Heart right ventricle (tissue), 16 donors: ENCODE measurements at regions not wholly inside any gene's neighbourhood (a gene's known extent, or its start where the extent isn't known, plus 50 kb on each side); places are given as distances from the start of the nearest gene placed in this dataset.

Experiments
- ATAC-seq, 8 donors: fragments of 200-7000 bp; cut with Tn5 transposase; one replicate each; pipeline ENCODE4 v1.9.1; 2020; ENCODE audit warnings: mild to moderate bottlenecking in 8 of 8, moderate library complexity in 8 of 8, moderate number of reproducible peaks in 1 of 8
- DNase-seq, 2 donors: peaks; one replicate each; pipeline ENCODE4 v3.0.0-alpha.2; 2020
- H3K27ac ChIP-seq, 10 donors: fragments of 200-600 bp; sonication (generic) in 2 of 10; one replicate each; pipeline versions ENCODE4 v1.5.0 to v1.8.0; 2020 to 2022; ENCODE audit warnings: mild to moderate bottlenecking in 3 of 10
- H3K27me3 ChIP-seq, 7 donors: fragments of 200-600 bp; one replicate each; pipeline ENCODE4 v1.8.0; 2021 to 2022; ENCODE audit warnings: mild to moderate bottlenecking in 2 of 7
- H3K36me3 ChIP-seq, 9 donors: fragments of 200-600 bp; sonication (generic) in 1 of 9; one replicate each; pipeline versions ENCODE4 v1.5.0 to v1.8.0; 2020 to 2022; ENCODE audit warnings: mild to moderate bottlenecking in 2 of 9
- H3K4me1 ChIP-seq, 9 donors: fragments of 200-600 bp; sonication (generic) in 1 of 9; one replicate each; pipeline versions ENCODE4 v1.5.0 to v1.8.0; 2020 to 2022; ENCODE audit warnings: mild to moderate bottlenecking in 4 of 9
- H3K4me3 ChIP-seq, 10 donors: fragments of 200-600 bp; sonication (generic) in 2 of 10; one replicate each; pipeline versions ENCODE4 v1.5.0 to v1.8.0; 2020 to 2022; ENCODE audit warnings: mild to moderate bottlenecking in 7 of 10, moderate library complexity in 2 of 10
- H3K9me3 ChIP-seq, 11 donors: fragments of 200-600 bp in 10 of 11; sonication (generic) in 2 of 11; one replicate each; pipeline versions ENCODE4 v1.5.0 to v1.8.0; 2013 to 2022; ENCODE audit warnings: mild to moderate bottlenecking in 2 of 11, control low read depth in 1 of 11, moderate library complexity in 1 of 11
- WGBS, 2 donors: extraction: QIAGEN DNeasy Blood & Tissue Kit; methylation state at CpG; one replicate each; pipeline ENCODE4 v1.1.7; 2013; ENCODE audit warnings: inconsistent platforms in 1 of 2; 5-methylcytosine and 5-hydroxymethylcytosine counted together
- intact Hi-C, 10 donors: fragments of 100-400 bp; cut with DNase I; formaldehyde crosslinking; loops; one replicate each; pipeline versions ENCODE4 v1.11.1 to v1.14.2; 2022
- TF ChIP-seq, protein P1 (sequence below), 9 donors: fragments of 200-600 bp; sonication (generic) in 2 of 9; IDR thresholded peaks; one replicate each; pipeline versions ENCODE4 v1.5.0 to v1.8.0; 2021 to 2022; ENCODE audit warnings: antibody characterized with exemption in 9 of 9, mild to moderate bottlenecking in 5 of 9, moderate library complexity in 1 of 9
- donor health status: Arrhythmogenic right ventricular cardiomyopathy.
- donor health status: ischemic (EF 13 %, LVEDD 7.1; RV severe dilation, severe dysfunction).
- donor health status: healthy with polysubstance abuse.
- donor health status: DM: no; HTN: yes; CAD: no.
- donor health status: DM: no; HTN: no; CAD: no.
- donor health status: ischemic (EF 25% LVEDD 6.9; RV normal size, moderate dysfunction).
- donor health status: ischemic (EF 25% LVEDD 5.7; RV mildly dilated, moderate dysfunction).
- donor health status: healthy.
- donor health status: DM: yes; HTN: yes; CAD: no.
- donor health status: Ischemic cardiomyopathy.
- donor health status: ischemic (EF 35%, LVEDD 5.7; RV mildly dilated, moderate dysfunction).
- donor health status: nonischemic (EF 11% LVEDD 7.7; RV severe dilation, severe dysfunction).
- donor health status: DM: yes; HTN: yes; CAD: no.
- donor health status: PGD.
- donor health status: ischemic (EF 29% LVEDD 5.4; RV normal size, mild dysfunction).
- donor health status: nonischemic (EF 23%, LVEDD 6.1; RV moderate dilation, normal function).

DNA sequence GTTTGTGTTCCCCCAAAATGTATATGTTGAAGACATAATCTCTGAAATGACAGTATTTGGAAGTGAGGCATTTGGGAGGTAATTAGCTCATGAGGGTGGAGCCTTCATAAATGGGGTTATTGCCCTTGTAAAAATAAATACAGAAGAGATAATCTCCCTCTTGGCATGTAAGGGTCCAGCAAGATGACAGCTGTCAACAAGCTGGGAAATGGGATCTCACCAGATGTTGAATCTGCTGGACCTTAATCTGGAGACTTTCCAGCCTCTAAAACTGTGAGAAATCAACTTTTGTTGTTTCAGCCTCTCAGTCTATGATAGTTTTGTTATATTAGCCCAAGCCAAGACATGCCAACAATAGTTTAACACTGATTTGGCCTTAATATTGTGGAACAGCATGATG lies 438.2 kb upstream of the PCDH7 start:
- no peaks in the 10 kb centered on the region for H3K36me3 ChIP-seq
- no peak overlapping the region for H3K4me3 ChIP-seq
- intact Hi-C loops, result no loop called here
- no peaks in the 10 kb centered on the region for H3K27me3 ChIP-seq
- no peaks in the 10 kb centered on the region for H3K9me3 ChIP-seq
- ATAC-seq (no peak), DNase-seq (no peak)
- no peak overlapping the region for H3K27ac ChIP-seq
- TF ChIP-seq, protein P1, sequence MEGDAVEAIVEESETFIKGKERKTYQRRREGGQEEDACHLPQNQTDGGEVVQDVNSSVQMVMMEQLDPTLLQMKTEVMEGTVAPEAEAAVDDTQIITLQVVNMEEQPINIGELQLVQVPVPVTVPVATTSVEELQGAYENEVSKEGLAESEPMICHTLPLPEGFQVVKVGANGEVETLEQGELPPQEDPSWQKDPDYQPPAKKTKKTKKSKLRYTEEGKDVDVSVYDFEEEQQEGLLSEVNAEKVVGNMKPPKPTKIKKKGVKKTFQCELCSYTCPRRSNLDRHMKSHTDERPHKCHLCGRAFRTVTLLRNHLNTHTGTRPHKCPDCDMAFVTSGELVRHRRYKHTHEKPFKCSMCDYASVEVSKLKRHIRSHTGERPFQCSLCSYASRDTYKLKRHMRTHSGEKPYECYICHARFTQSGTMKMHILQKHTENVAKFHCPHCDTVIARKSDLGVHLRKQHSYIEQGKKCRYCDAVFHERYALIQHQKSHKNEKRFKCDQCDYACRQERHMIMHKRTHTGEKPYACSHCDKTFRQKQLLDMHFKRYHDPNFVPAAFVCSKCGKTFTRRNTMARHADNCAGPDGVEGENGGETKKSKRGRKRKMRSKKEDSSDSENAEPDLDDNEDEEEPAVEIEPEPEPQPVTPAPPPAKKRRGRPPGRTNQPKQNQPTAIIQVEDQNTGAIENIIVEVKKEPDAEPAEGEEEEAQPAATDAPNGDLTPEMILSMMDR (IDR thresholded peaks at IDR 0.05), result no peak
- H3K4me1 ChIP-seq, result no peaks in the 10 kb centered on the region

DNA sequence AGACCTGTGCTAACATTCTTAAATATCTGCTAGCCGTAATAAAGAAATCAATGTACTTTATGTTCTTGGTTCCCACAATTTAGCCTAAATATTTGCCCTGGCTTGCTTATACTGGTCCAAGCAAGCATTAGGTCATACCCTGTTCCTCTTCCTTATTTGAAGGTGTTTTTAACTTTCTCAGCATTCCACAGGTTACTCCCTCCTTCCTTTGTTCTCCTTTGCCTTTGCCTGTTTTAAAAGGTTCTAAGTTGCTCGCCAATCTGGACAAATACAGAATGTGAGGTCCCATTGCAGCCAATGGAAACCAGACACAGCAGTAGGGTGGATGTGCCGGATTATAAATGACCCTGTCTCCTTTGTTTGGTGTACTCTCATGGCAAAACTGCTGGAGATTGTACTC lies 436.8 kb upstream of the PCDH7 start:
- intact Hi-C loops, result no loop called here
- whole genome bisulfite sequencing, 2 donors, result 84 to 91% methylated on average over 3 of the region's 3 CpGs

DNA sequence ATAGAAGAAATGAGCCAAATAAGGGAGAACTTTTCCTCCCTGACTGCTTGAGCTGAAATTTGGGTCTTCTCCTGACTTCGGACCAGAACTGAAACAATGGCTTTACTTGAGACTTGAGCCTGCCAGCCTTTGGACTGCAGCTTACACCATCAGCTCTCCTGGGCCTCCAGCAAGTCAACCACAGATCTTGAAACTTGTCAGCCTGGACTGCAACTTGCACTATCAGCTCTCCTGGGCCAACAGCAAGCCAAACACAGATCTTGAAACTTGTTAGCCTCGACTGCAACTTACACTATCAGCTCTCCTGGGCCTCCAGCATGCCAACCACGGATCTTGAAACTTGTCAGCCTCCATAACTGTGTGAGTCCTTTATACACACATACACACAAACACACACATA lies 425.9 kb upstream of the PCDH7 start:
- H3K9me3 ChIP-seq, result peaks cover 0 to 2% (median 0%) of the 10 kb centered on the region in 11 donors
- no peak overlapping the region for H3K4me3 ChIP-seq
- TF ChIP-seq, protein P1 (IDR thresholded peaks at IDR 0.05), result no peak
- intact Hi-C loops, result no loop called here
- no peaks in the 10 kb centered on the region for H3K36me3 ChIP-seq
- no peaks in the 10 kb centered on the region for H3K27me3 ChIP-seq
- ATAC-seq, result no peak
- H3K27ac ChIP-seq, result no peak overlapping the region
- no peak for DNase-seq
- H3K4me1 ChIP-seq, result no peaks in the 10 kb centered on the region
- WGBS, 2 donors, result 22 to 65% methylated on average over 3 of the region's 3 CpGs

More for the DNA sequence above, 436.8 kb upstream of the PCDH7 start:
- Histone ChIP-seq H3K4me1 (no peaks in the 10 kb centered on the region), H3K27ac (no peak overlapping the region), H3K9me3 (no peaks in the 10 kb centered on the region), H3K36me3 (no peaks in the 10 kb centered on the region), H3K27me3 (no peaks in the 10 kb centered on the region), H3K4me3 (no peak overlapping the region)
- DNase-seq (no peak), ATAC-seq (no peak)
- TF ChIP-seq, protein P1 (IDR thresholded peaks at IDR 0.05), result no peak

DNA sequence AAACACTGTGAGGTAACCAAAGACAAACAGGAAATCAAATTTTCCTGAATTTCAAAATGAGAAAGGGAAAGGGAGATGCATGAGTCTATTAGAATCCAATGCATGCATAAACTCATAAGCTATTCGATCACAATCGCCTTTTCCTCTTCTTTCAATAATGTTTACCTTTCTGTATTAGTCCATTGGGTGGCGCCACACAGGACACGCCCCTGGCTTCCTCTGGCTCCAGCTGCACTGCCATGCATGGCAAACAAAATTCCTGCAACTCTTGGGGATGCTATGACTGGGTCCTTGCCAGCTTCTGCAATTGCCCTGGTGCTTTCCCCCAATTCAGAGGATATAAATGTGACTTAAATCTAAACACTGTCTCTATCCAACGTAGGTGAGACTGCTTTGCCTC lies 424.5 kb upstream of the PCDH7 start:
- Histone ChIP-seq H3K27me3 (no peaks in the 10 kb centered on the region), H3K27ac (no peak overlapping the region), H3K36me3 (no peaks in the 10 kb centered on the region), H3K4me3 (no peak overlapping the region), H3K9me3 (peaks cover 0 to 2% (median 0%) of the 10 kb centered on the region in 11 donors), H3K4me1 (no peaks in the 10 kb centered on the region)
- ATAC-seq (no peak), DNase-seq (no peak)
- TF ChIP-seq, protein P1 (IDR thresholded peaks at IDR 0.05), result no peak
- intact Hi-C loops, result no loop called here
- WGBS, 2 donors, result 64 to 81% methylated on average over 5 of the region's 5 CpGs

DNA sequence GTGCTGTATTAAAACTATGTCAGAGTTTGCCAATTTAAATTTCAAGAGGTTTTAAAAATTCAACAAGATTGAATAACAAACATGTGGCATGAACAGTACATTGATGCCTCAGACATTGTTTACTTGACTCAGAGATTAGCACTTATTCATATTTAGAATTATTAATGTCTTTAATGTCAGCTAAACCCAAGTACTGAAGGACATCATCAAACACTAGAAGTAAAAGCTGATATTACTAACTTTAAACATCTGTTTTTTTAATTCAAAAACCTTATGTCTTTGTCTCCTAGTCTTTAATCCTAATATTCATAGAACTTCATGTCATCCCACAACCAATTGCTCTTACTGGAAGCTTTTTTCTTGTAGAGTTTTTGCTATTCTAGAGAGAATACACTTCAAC lies 406.2 kb upstream of the PCDH7 start:
- no peaks in the 10 kb centered on the region for H3K27me3 ChIP-seq
- ATAC-seq, result no peak

More for the DNA sequence above, 406.2 kb upstream of the PCDH7 start:
- intact Hi-C loops, result no loop called here
- H3K36me3 ChIP-seq, result no peaks in the 10 kb centered on the region
- H3K9me3 ChIP-seq, result peaks cover 0 to 8% (median 0%) of the 10 kb centered on the region in 11 donors
- H3K4me3 ChIP-seq, result no peak overlapping the region
- H3K4me1 ChIP-seq, result no peaks in the 10 kb centered on the region
- TF ChIP-seq, protein P1 (IDR thresholded peaks at IDR 0.05), result no peak
- no peak for DNase-seq
- no peak overlapping the region for H3K27ac ChIP-seq
